Stimulated activated CD4-positive, alpha-beta T cell treated with anti-CD3 and anti-CD28 coated beads, Interleukin-2, amount 100 ng/mL, for 48 hours (primary cell): ENCODE measurements at regions not wholly inside any gene's neighbourhood (a gene's known extent, or its start where the extent isn't known, plus 50 kb on each side); places are given as distances from the start of the nearest gene placed in this dataset.
"Not testable (repeated sequence)": the region's sequence is repeated elsewhere in the genome, so short reads cannot be mapped to it uniquely, and the experiment has no call there.

ENCODE experiments used
- DNase-seq, 2 donors: peaks; one replicate each; pipeline ENCODE4 v3.0.0-alpha.2; 2020

DNA sequence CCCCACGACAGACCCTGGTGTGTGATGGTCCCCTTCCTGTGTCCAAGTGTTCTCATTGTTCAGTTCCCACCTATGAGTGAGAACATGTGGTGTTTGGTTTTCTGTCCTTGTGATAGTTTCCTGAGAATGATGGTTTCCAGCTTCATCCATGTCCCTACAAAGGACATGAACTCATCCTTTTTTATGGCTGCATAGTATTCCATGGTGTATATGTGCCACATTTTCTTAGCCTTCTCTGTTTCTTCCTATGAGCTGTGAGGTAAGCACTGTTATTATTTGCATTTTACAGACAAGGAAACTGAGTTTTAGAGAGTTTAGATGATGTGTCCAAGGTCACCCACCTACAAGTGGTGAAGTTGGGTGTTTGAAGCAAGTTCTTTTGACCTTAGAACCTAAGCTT, 51.1 kb upstream of the BNC1 start:
- not testable (repeated sequence) for DNase-seq

GRCh38 chr15:83339396-83339795, 54.9 kb upstream of the BNC1 start:
- DNase-seq, result no peak

GRCh38 chr15:83340087-83340486, 55.6 kb upstream of the BNC1 start:
- DNase-seq, result no peak

DNA sequence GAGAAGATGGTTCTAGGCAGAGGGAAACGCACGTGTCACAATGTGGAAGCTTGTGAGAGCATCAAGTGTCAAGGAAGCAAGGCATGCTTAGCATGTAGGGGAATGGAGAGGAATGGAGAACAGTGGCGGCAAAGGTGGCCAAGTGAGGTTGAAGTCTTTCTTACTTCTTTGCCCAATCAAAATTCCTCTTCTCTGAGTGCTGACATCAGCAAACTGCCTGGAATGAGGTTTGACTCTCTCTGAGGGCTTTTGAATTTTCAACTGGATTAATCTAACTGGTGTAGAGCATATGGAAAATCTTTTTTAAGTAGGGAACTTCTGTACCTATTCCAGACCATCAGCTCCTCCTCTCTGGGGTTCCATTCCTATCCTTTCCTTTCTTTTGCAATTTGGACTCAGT, 61.9 kb upstream of the BNC1 start:
- DNase-seq, result no peak

- no peak for DNase-seq
Measured at GRCh38 chr15:83352119-83352518, 67.7 kb upstream of the BNC1 start.

- DNase-seq, result no peak
Measured at GRCh38 chr15:83356501-83357399, 72.3 kb upstream of the BNC1 start.

- DNase-seq, result no peak
Measured at GRCh38 chr15:83358972-83359564, 74.6 kb upstream of the BNC1 start.

DNA sequence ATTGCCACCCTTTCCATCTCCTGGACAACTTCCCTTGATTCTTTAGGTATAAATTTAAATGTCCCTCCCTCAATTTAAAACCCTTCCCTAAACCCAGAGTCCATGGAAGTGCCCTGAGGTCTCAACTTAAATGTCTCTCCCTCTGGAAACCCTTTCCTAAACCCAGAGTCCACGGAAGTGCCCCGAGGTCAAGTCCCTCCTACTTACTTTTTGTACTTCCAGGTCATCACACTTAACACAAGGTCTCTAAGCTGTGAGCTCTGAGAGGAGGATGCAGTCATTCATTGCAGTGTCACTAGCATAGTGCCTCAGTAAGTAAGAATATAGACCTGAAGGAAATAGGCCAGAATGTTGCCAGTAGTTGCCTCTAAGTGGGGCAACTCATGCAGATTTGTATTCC, 78.2 kb upstream of the BNC1 start:
- DNase-seq, result no peak

DNA sequence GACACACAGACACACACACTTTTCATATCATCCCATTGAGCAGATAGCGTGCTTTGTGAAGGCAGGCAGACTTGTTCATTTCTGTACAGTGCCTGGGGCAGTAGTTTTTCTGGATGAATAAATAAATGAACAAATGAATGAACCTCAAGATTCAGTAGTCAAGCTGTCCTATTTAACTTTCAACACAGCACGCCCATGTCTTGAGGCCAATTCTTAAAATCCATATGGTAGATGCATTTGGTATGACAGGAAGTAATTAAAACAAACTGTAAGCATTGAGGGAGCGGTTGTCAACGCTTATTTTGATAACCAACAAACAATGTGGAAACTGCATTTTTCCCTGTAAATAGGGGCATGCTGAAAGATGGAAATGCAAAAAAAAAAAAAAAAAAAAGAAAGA, 80.0 kb upstream of the BNC1 start:
- no peak for DNase-seq

GRCh38 chr15:83365370-83365938, 81.0 kb upstream of the BNC1 start:
- peak; percentile 6 to 9 for DNase-seq

DNA sequence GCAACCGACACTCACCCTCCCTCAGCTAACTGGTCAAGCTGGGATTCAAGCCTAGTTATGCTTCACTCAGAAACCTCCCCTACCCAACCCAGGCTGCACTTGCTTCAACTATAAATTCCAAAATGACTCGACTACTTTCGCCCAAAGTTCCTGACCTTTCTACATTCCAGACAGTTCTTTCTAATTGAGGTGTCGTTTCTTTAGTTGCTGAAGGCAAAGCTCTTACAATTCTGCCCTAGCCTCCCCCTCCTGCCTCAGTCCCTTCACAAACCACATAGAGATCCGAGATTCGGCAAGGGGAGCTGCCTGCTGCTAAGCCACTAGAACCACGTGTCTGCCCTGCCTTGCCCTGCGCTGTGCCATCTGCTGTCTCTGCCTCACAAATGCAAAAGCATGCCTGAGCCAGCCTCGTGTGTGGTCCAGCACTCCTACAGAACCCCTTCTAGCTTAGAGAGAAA, 74.7 kb upstream of the SH3GL3 start:
- no peak for DNase-seq

DNA sequence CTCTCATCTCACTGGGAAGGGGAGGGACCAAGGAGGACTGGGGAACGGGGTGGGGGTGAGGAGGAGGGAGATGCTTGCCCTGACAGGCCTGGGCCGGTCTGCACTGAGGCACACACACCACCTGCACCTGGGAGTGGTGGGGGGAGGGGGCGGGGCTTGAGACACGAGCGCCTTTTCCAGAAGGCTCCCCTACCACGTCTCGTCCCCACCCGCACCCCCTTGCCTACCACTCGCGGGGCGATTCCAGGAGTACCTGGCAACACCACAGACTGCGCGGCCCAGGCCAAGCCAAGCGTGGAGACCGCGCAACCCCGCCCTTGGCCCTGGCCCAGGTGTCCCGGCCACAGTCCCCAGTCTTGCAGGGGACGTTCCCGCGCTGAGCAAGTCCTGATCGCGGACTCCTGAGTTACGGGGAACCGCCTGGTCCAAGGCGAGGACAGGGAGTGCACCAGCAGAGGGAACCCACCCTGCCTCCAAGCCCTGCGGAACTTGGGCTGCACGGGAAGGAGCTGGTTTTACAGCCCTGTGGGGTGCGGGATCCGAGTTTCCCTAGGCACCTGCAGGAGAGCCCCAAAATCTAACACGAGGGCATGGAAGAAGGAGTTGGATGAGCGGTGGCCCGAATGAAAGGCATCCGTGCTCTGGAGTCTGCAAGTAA, 68.1 kb upstream of the SH3GL3 start:
- no peak for DNase-seq

DNA sequence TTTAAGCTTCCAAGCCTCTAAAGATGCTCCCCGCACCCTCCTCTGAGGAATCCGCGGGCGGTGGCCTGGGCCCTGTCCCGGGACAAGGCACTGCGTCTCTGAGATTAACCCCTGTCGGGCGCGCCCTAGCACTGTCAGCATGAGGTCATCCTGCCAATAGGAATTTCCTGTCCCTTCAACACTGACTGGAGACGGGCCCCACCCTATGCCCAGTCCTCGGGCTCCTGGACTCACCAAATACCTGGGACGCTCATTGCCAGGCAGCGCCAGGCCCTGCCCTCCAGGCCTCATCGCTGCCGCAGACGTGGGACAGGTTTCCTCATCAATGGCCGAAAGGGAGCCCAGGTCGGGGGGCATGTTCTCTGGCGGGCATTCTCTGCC, 67.6 kb upstream of the SH3GL3 start:
- no peak for DNase-seq

DNA sequence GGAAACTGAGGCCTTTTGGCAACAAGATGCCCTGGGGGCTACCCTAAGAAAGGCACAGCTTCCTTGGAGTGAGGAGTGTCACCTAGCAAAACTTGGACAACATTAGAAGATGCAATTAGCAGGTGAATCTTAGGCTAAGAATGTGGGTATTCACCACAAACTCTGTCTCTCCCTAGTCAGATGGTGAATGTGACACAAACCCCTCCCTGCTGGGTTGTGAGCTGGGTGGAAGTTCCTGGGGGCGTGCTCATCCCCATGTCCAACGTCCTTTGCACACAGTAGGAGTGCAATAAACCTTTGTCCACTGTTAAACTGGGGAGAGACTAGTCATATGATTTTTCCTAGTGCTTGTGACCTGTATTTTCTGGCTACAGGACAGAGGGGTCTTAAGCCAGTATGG, 67.1 kb upstream of the SH3GL3 start:
- no peak for DNase-seq

DNA sequence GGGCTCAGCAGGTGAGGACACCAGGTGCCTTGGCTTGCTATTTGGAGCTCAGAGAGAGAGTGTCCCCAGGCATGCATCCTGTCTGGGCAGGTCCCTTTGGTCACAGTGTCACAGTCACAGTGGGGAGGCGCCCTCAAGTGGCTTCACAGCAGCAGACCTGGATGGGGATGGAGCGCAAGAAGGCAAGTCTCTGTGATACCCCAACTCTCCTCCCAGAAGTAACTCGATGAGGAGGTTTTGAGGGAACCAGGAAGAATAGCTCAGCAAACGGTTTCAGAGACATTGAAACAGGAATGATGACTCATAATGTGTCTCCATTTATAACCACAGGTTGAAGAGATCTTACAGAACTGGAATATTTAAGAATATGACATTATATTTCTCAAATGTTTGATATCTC, 66.5 kb upstream of the SH3GL3 start:
- DNase-seq, result peak; percentile 10 to 15

GRCh38 chr15:83383608-83384139, 63.5 kb upstream of the SH3GL3 start:
- not testable (repeated sequence) for DNase-seq

- no peak for DNase-seq
Measured at GRCh38 chr15:83396101-83396500, 51.0 kb upstream of the SH3GL3 start.
